GM19468 (cell line): ENCODE measurements at regions not wholly inside any gene's neighbourhood (a gene's known extent, or its start where the extent isn't known, plus 50 kb on each side); places are given as distances from the start of the nearest gene placed in this dataset.

Experiments used
- ATAC-seq: cut with Tn5 transposase; IDR thresholded peaks from one replicate; pipeline ENCODE4 v1.9.1; 2021; ENCODE audit warnings: mild to moderate bottlenecking, moderate library complexity, moderate number of reproducible peaks; ENCODE audit not compliant: unreplicated experiment; ENCODE audit errors: extremely low read depth

- no peak for ATAC-seq
Observed at GRCh38 chr9:1776668-1777067, 238.5 kb upstream of the SMARCA2 start.

GRCh38 chr9:1791191-1791590, 224.0 kb upstream of the SMARCA2 start:
- no peak for ATAC-seq

GRCh38 chr9:1794547-1795270, 220.4 kb upstream of the SMARCA2 start:
- no peak for ATAC-seq

GRCh38 chr9:1804128-1804865, 210.8 kb upstream of the SMARCA2 start:
- ATAC-seq = no peak

- ATAC-seq = no peak
Observed at GRCh38 chr9:1829719-1830118, 185.4 kb upstream of the SMARCA2 start.

- ATAC-seq = no peak
Observed at GRCh38 chr9:1832960-1833359, 182.2 kb upstream of the SMARCA2 start.

- no peak for ATAC-seq
Observed at GRCh38 chr9:1837453-1838084, 177.6 kb upstream of the SMARCA2 start.

GRCh38 chr9:1839909-1840308, 175.2 kb upstream of the SMARCA2 start:
- ATAC-seq = no peak

- no peak for ATAC-seq
Observed at GRCh38 chr9:1845425-1845824, 169.7 kb upstream of the SMARCA2 start.

- ATAC-seq = no peak
Observed at GRCh38 chr9:1855726-1856125, 159.4 kb upstream of the SMARCA2 start.

- ATAC-seq = no peak
Observed at GRCh38 chr9:1857808-1858207, 157.3 kb upstream of the SMARCA2 start.

GRCh38 chr9:1869843-1870242, 145.3 kb upstream of the SMARCA2 start:
- ATAC-seq = peak; percentile 64

GRCh38 chr9:1870915-1871314, 144.2 kb upstream of the SMARCA2 start:
- ATAC-seq = no peak

- ATAC-seq = no peak
Observed at GRCh38 chr9:1871626-1872419, 143.3 kb upstream of the SMARCA2 start.

- ATAC-seq = no peak
Observed at GRCh38 chr9:1875251-1875851, 139.8 kb upstream of the SMARCA2 start.

- peak; percentile 75 for ATAC-seq
Observed at GRCh38 chr9:1875921-1876448, 139.2 kb upstream of the SMARCA2 start.

GRCh38 chr9:1876891-1877496, 138.2 kb upstream of the SMARCA2 start:
- no peak for ATAC-seq

- ATAC-seq = no peak
Observed at GRCh38 chr9:1877951-1878350, 137.2 kb upstream of the SMARCA2 start.

- ATAC-seq = no peak
Observed at GRCh38 chr9:1878811-1879210, 136.3 kb upstream of the SMARCA2 start.
